Activated B cell treated with CpG ODN at 0.5 μM for 24 hours (primary cell): ENCODE measurements at regions not wholly inside any gene's neighbourhood (a gene's known extent, or its start where the extent isn't known, plus 50 kb on each side); places are given as distances from the start of the nearest gene placed in this dataset.
A peak's percentile ranks its signal among the peaks of the same experiment; 100 is the strongest.

Source experiments
- ATAC-seq: fragments of 200-7000 bp; cut with Tn5 transposase; one replicate; pipeline ENCODE4 v1.10.0; 2021; ENCODE audit warnings: low read depth, mild to moderate bottlenecking, moderate library complexity
- CTCF ChIA-PET: fragments of 350-600 bp; sonication (Branson Sonifier 250); formaldehyde crosslinking; loops from one replicate; lab custom pipeline; 2021; ENCODE audit warnings: antibody characterized with exemption; lab: Charles Lee
- POLR2A ChIA-PET: fragments of 350-600 bp; sonication (Branson Sonifier 250); formaldehyde crosslinking; loops from one replicate; lab custom pipeline; 2021; ENCODE audit warnings: antibody characterized with exemption; lab: Charles Lee
- DNase-seq: peaks from one replicate; pipeline ENCODE4 v3.0.0; 2022
- H3K27ac Mint-ChIP-seq: one replicate; pipeline ENCODE4 v1.8.0; 2020; ENCODE audit warnings: mixed read lengths
- H3K27me3 Mint-ChIP-seq: one replicate; pipeline ENCODE4 v1.8.0; 2021; ENCODE audit warnings: mixed read lengths
- H3K36me3 Mint-ChIP-seq: one replicate; pipeline ENCODE4 v1.8.0; 2021; ENCODE audit warnings: low read depth, mixed read lengths
- H3K4me1 Mint-ChIP-seq: one replicate; pipeline ENCODE4 v1.8.0; 2021; ENCODE audit warnings: mixed read lengths
- H3K4me3 Mint-ChIP-seq: one replicate; pipeline ENCODE4 v1.8.0; 2020; ENCODE audit warnings: mild to moderate bottlenecking, mixed read lengths
- H3K9me3 Mint-ChIP-seq: one replicate; pipeline ENCODE4 v1.8.0; 2020; ENCODE audit warnings: mixed read lengths
- CTCF ChIP-seq: fragments of 200-600 bp; IDR thresholded peaks from one replicate; pipeline ENCODE4 v1.8.0; 2022; ENCODE audit warnings: antibody characterized with exemption, mild to moderate bottlenecking
- intact Hi-C: fragments of 100-400 bp; cut with micrococcal nuclease; formaldehyde crosslinking; loops from one replicate; pipeline ENCODE4 v1.15.1; 2024

DNA sequence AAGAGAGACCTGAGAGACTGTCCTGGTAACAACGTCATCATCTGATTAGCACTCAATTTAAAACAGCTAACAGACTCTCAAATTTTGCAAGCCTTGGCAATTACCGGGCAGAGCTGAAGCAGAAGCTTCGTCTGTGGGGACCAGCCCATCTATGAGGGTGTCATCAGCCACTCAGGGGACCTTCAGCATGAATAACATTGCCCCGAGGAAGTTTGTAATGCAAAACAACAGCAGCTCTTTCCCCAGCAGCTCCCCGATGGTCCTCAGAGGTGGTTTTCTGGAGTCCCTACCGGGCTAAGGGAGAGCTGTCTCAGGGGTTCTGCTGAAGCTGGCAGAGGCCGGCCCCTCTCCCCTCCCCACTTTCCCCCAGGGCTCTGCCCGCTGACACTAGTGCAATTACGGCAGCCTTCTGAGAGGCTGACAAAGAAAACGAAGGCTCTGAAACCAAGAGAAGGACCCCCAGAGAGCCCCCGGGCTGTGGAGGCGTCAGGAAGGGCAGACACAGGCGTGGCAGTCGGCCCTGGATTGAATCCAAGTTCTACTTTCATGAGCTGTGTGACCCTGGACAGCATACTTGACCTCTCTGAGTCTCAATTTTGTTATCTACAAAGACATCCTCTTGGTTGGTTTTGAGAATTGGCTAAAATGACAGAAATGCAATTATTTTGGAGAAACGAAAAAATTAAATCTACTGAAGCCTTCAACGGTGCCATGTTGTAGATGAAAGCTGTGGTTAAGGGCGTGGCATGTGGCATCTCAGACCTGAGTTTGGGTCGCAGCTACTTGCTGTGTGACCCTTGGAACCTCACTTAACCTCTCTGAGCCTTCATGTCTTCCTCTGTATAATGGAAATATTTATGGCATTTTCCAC lies 102.1 kb upstream of the TLE3 start:
- H3K36me3 Mint-ChIP-seq: no peaks in the 10 kb centered on the region
- ATAC-seq (peak; percentile 38), DNase-seq (no peak)
- H3K27ac Mint-ChIP-seq: peak overlapping the region; percentile 16
- ChIA-PET POLR2A (interaction anchor here (0.6 to 1.2 kb wide), 4 partner anchors 29 to 286 kb away, joined by 3 to 5 read pairs (median 3); partner anchors contain the start of gene TLE3), CTCF (interaction anchor here (1.1 kb wide), 1 partner anchor 260 kb away, joined by 4 read pairs; no protein-coding TSS in a partner anchor)
- peaks cover 3% of the 10 kb centered on the region for H3K27me3 Mint-ChIP-seq
- TF ChIP-seq CTCF: no peak
- H3K4me1 Mint-ChIP-seq: peaks cover 58% of the 10 kb centered on the region
- intact Hi-C loops: loop anchor here (1.0 to 10.0 kb wide), 3 partner anchors 41 to 625 kb away; no protein-coding TSS in a partner anchor
- H3K4me3 Mint-ChIP-seq: peak overlapping the region; percentile 11
- no peaks in the 10 kb centered on the region for H3K9me3 Mint-ChIP-seq

GRCh38 chr15:70199124-70199482 lies 101.4 kb upstream of the TLE3 start:
- H3K36me3 Mint-ChIP-seq: no peaks in the 10 kb centered on the region
- H3K27ac Mint-ChIP-seq: peak overlapping the region; percentile 51

DNA sequence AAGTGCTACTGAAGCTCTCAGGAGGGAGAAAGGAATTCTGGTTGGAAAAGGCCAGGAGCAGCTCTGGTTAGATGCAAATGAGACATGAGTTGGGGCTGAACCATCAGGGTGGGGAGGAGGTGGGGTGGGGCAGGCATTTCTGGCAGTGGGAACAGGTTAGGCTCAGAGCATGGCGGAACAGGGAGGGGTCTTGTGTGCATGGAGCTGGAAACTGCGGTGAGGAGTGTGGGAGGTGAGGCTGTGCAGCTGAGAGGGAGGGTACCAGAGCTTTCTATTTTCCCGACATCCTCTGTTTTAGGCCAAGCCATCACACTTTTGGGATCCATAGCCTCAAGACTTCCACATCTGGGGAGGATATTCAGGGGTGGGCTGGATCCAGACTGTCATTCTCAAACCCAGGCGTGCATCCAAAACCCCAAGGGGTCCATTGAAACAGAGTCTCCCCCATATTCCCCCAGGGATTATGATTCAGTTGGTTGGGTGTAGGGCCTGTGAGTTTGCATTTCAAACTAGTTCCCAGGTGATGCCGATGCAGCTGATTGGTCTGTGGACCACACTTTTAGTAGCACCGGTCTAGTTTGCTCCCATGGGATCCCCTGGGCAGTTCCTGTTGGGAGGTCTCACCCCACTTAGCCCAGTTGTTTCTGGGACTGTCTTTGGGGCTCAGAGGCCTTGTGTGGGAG lies 100.9 kb upstream of the TLE3 start:
- H3K4me1 Mint-ChIP-seq: peaks cover 58% of the 10 kb centered on the region
- peaks cover 3% of the 10 kb centered on the region for H3K27me3 Mint-ChIP-seq
- no peaks in the 10 kb centered on the region for H3K36me3 Mint-ChIP-seq
- H3K4me3 Mint-ChIP-seq: no peak overlapping the region
- TF ChIP-seq CTCF: no peak
- no peak for DNase-seq
- ChIA-PET POLR2A (interaction anchor here (0.6 to 2.9 kb wide), 2 partner anchors 15 to 42 kb away, joined by 16 to 29 read pairs; no protein-coding TSS in a partner anchor), CTCF (interaction anchor here (1.1 to 1.2 kb wide), 2 partner anchors 261 to 268 kb away, joined by 3 to 4 read pairs; no protein-coding TSS in a partner anchor)
- H3K9me3 Mint-ChIP-seq: no peaks in the 10 kb centered on the region
- peak overlapping the region; percentile 51 for H3K27ac Mint-ChIP-seq
- intact Hi-C loops: loop anchor here (1.0 to 10.0 kb wide), 3 partner anchors 42 to 624 kb away; no protein-coding TSS in a partner anchor
- ATAC-seq: no peak

More at GRCh38 chr15:70199124-70199482, 101.4 kb upstream of the TLE3 start:
- Mint-ChIP-seq H3K4me1 (peaks cover 58% of the 10 kb centered on the region), H3K27me3 (peaks cover 3% of the 10 kb centered on the region), H3K4me3 (no peak overlapping the region), H3K9me3 (no peaks in the 10 kb centered on the region)
- DNase-seq: no peak
- no peak for ATAC-seq
- TF ChIP-seq CTCF: no peak
- ChIA-PET CTCF (interaction anchor here (1.1 to 1.2 kb wide), 2 partner anchors 261 to 267 kb away, joined by 3 to 4 read pairs; no protein-coding TSS in a partner anchor), POLR2A (interaction anchor here (0.6 to 0.9 kb wide), 2 partner anchors 28 to 287 kb away, joined by 3 read pairs; no protein-coding TSS in a partner anchor)
- intact Hi-C loops: loop anchor here (1.0 to 10.0 kb wide), 3 partner anchors 41 to 624 kb away; no protein-coding TSS in a partner anchor

GRCh38 chr15:70197945-70198361 lies 100.2 kb upstream of the TLE3 start:
- no peak for ATAC-seq
- peaks cover 58% of the 10 kb centered on the region for H3K4me1 Mint-ChIP-seq
- H3K36me3 Mint-ChIP-seq: no peaks in the 10 kb centered on the region
- peaks cover 7% of the 10 kb centered on the region for H3K27me3 Mint-ChIP-seq
- intact Hi-C loops: loop anchor here (1.0 to 10.0 kb wide), 8 partner anchors 71 to 623 kb away; no protein-coding TSS in a partner anchor
- no peak for TF ChIP-seq CTCF
- H3K9me3 Mint-ChIP-seq: no peaks in the 10 kb centered on the region
- CTCF ChIA-PET: interaction anchor here (1.2 kb wide), 1 partner anchor 268 kb away, joined by 3 read pairs; no protein-coding TSS in a partner anchor
- POLR2A ChIA-PET: interaction anchor here (0.6 to 2.9 kb wide), 2 partner anchors 14 to 42 kb away, joined by 16 to 29 read pairs; no protein-coding TSS in a partner anchor
- H3K27ac Mint-ChIP-seq: no peak overlapping the region
- no peak for DNase-seq
- H3K4me3 Mint-ChIP-seq: peak overlapping the region; percentile 25
